Dedifferentiated amniotic fluid mesenchymal stem cell (primary cell): ENCODE measurements at regions not wholly inside any gene's neighbourhood (a gene's known extent, or its start where the extent isn't known, plus 50 kb on each side); places are given as distances from the start of the nearest gene placed in this dataset.
"Not testable (repeated sequence)": the region's sequence is repeated elsewhere in the genome, so short reads cannot be mapped to it uniquely, and the experiment has no call there.

ENCODE experiments used
- DNase-seq: peaks from one replicate; pipeline ENCODE4 v3.0.0-alpha.2; 2016; ENCODE audit errors: extremely low spot score

- no peak for DNase-seq
Observed at GRCh38 chr2:59183070-59183469, 941.9 kb upstream of the FANCL start.

GRCh38 chr2:59182249-59182648, 941.1 kb upstream of the FANCL start:
- no peak for DNase-seq

- no peak for DNase-seq
Observed at GRCh38 chr2:59181347-59181746, 940.2 kb upstream of the FANCL start.

DNA sequence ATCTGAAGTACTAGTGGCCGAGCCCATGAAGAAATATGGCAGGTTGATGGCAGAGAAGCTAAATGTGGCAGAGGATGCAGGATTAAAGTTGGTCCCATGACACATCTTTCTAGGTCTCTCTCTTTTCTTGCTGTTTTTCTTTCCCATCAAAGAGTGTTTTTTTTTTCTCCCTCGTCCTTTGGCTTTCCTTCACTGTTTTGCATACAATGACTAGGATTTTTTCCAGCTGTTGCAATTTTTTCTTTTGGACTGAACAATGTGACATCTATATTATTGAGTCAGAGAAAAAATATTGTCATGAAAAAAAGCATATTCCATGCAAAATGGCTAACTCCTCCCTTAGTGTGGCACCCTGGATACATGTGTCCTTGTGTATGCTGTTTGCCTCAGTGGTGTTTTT, 939.5 kb upstream of the FANCL start:
- no peak for DNase-seq

GRCh38 chr2:59180111-59180510, 939.0 kb upstream of the FANCL start:
- DNase-seq: no peak

DNA sequence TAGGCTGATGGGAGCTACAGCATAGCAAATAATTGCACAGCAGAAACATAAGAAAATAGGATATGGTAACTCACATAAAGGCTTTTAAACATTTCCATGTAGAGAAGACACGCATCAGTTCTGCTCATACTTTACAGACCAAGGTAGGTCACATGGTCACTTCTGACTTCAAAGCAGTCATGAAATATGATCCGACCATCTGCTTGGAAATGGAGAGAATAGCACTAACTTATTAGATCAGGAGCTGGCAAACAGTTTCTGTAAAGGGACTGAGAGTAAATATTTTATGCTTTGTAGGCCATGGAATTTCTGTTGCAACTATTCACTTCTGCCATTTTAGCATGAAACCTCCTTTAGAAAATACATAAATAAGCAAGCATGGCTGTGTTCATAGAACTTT, 936.6 kb upstream of the FANCL start:
- DNase-seq: no peak

DNA sequence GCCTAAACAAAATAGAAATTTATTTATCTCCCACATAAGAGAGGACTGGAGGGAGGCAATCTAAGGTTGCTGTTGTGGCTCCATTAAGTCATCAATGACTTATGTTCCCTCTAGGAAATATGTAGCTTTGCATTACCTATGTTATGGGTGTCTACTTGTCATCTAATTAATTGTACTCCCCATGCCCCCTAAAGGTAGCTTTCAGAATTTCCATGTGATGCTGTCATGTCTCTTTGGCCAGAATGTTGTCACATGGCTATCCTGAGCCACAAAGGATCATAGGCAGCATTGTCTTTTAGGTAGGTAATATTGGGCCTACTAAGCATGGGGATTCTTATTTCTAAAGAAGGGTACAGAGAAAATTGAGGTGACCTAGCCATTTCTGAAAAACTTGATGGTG, 935.6 kb upstream of the FANCL start:
- no peak for DNase-seq

GRCh38 chr2:59174536-59175243, 933.6 kb upstream of the FANCL start:
- DNase-seq: no peak

DNA sequence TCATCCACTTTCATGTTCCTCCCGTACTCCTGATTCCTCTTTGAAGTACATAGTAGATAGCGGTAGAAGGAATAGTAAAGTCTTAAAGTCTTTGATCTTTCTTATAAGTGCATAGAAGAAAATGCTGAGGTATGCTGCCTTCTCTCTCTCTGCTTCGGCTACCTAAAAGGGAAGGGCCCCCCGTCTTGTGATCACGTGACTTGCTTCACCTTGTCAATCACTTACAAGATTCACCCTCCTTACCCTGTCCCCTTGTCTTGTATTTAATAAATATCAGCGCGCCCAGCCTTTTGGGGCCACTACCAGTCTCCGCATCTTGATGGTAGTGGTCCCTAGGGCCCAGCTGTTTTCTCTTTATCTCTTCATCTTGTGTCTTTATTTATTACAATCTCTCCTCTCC, 932.2 kb upstream of the FANCL start:
- DNase-seq: no peak

- DNase-seq: no peak
Observed at GRCh38 chr2:59171019-59171418, 929.9 kb upstream of the FANCL start.

DNA sequence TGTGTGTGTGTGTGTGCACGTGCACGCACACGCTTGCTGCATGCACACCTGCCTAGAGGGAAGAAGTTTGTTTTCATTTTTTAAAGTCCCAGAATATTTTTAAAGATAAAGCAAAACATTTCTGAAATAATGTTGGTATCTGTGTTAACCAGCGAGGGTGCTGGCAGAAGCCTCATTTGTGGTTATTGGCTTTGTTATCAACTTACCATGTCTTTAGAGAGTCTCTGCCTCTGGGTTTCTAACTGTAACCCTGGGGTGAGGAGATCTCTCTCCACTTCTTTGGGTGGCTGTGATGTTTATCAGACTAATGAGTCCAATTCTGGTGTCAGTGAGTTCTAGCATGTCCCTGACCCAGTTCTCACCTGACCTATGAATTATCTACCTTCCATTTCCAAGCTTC, 927.6 kb upstream of the FANCL start:
- no peak for DNase-seq

GRCh38 chr2:59167514-59167913, 926.4 kb upstream of the FANCL start:
- no peak for DNase-seq

DNA sequence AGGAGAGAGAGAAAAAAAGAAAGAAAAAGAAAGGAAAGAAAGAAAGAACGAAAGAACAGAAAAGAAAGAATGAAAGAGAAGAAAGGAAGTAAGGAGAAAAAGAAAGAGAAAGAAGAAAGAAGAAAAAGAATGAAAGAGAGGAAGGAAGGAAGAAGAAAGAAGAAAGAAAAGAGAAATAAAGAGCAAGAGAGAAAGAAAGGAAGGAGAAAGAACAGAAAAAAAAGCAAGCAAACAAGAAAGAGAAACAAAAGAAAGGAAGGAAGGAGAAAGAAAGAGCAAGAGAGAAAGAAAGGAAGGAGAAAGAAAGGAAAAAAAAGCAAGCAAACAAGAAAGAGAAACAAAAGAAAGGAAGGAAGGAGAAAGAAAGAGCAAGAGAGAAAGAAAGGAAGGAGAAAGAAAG, 916.8 kb upstream of the FANCL start:
- DNase-seq: not testable (repeated sequence)

DNA sequence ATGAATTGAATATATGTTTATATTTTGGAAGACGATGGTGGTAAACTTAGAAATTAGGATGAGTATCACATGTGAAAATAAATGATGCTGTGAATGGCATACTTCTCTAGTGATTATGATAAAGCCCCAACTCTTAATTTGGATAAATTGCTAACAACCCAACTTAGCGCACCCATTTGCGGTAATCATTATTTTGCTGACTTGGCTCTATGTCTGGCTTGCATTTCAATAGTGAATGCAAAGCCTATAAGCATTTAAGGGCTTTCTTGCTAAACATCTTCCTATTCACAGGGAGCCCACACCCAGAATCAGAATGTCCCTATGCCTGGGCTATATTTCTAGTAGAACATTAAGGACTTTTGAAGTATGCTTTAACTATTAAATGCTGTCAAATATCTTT, 910.7 kb upstream of the FANCL start:
- DNase-seq: no peak

GRCh38 chr2:59150217-59150849, 909.2 kb upstream of the FANCL start:
- DNase-seq: no peak

GRCh38 chr2:59149271-59149670, 908.1 kb upstream of the FANCL start:
- DNase-seq: no peak

DNA sequence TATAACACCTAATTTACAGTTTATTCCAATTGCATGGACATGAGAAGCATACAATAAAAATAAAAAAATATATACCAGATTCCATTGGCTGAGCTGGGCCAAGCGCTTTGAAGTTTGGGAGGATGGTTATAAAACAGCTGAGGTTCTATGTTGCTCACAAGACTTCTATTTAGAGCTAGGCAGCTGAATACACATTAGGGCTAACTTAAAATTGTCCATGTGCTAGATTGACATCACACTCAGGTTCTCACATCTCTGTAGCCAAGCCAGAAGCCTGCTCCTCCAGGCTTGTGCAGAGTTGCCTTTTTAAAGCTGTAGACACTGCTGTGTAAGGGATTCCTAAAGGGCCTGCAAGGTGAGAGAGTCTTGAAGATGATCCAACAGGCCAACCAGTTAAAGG, 871.1 kb upstream of the FANCL start:
- no peak for DNase-seq

DNA sequence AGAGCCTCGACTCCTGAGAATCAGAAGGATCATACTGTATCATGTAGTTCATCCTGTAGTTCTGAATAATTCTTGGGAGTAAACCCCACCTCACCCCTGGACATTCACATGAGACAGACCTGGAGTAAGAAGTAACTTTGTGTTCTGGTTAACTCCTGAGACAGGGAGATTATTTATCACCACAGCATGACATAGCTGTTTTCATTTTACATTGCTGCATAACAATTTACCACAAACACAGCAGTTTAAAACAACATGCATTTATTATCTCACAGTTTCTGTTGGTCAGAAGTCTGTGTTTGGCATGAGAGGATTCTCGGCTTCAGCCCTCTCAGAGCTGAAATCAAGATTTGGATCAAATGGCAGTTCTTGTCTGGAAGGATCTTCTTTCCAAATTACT, 855.8 kb upstream of the FANCL start:
- no peak for DNase-seq

GRCh38 chr2:59093571-59093970, 852.4 kb upstream of the FANCL start:
- DNase-seq: no peak

DNA sequence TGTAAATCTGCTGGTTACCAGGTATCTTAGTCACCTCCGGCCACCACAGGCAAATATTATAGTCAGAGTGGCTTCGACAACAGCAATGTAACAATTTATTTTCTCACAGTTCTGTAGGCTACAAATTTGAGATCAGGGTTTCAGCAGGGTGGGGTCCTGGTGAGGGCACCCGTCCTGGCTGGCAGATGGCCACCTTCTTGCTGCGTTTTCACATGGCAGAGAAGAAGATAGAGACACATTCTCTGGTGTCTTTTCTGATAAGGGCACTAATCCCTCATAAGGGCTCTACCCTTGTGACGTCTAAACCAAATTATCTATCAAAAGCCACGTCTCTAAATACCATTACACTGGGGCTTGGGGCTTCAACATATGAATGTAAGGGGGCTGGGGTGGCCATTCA, 843.2 kb upstream of the FANCL start:
- DNase-seq: no peak

GRCh38 chr2:59083075-59083828, 842.1 kb upstream of the FANCL start:
- DNase-seq: no peak

DNA sequence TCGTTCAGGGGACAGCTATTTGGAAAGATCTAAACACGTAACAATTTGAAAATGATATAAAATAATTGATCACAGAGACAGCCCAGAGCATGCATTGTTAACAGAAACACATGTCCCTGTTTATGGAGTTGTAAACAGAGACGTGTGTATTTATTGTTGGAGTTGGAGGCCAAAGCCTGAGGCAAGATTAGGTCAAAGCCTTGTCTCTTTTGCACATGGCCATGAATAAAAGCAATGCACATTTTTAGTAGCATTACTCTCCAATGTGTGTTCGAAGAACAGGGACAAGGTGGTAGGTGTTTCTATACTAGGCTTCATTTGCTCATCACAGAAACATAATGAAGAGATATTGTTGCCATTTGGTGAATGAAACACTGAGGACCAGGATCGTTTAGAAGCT, 841.5 kb upstream of the FANCL start:
- no peak for DNase-seq
